OCI-LY7 (cell line): ENCODE measurements at regions not wholly inside any gene's neighbourhood (a gene's known extent, or its start where the extent isn't known, plus 50 kb on each side); places are given as distances from the start of the nearest gene placed in this dataset.

Source experiments
- BruUV-seq: library from RNA; stranded (reverse); fragments of 400-500 nt; replicated peaks from 2 replicates; lab custom pipeline; 2021; lab: Mats Ljungman, UMichigan
- CTCF ChIA-PET: fragments of 300-600 bp; sonication (Branson Sonifier 250); formaldehyde crosslinking; loops from one replicate; lab custom pipeline; 2022; ENCODE audit warnings: antibody characterized with exemption; ENCODE audit not compliant: unreplicated experiment; lab: Charles Lee
- POLR2A ChIA-PET: fragments of 300-600 bp; sonication (Branson Sonifier 250); formaldehyde crosslinking; loops from one replicate; lab custom pipeline; 2022; ENCODE audit warnings: antibody characterized with exemption; lab: Charles Lee
- DNase-seq: peaks from one replicate; pipeline ENCODE4 v3.0.0-alpha.2; 2015; ENCODE audit warnings: low spot score
- H2AFZ ChIP-seq: fragments of 200-600 bp; sonication (generic), shearing (Covaris generic); 2 replicates; pipeline ENCODE4 v1.6.1; 2014; ENCODE audit warnings: mild to moderate bottlenecking, antibody characterized with exemption, low read length, moderate library complexity
- H3K27ac ChIP-seq: fragments of 200-600 bp; sonication (generic); 2 replicates; pipeline ENCODE4 v1.5.1; 2014; ENCODE audit warnings: mixed run types, low read depth, mild to moderate bottlenecking, moderate library complexity, low read length, inconsistent platforms; ENCODE audit not compliant: poor library complexity, severe bottlenecking
- H3K36me3 ChIP-seq: fragments of 200-600 bp; sonication (generic); 2 replicates; pipeline ENCODE4 v1.6.1; 2014; ENCODE audit warnings: mild to moderate bottlenecking, antibody characterized with exemption, low read length, moderate library complexity, mixed read lengths; ENCODE audit not compliant: insufficient read depth
- H3K4me1 ChIP-seq: fragments of 200-600 bp; sonication (generic); 2 replicates; pipeline ENCODE4 v1.5.1; 2014; ENCODE audit warnings: mild to moderate bottlenecking, low read length; ENCODE audit not compliant: insufficient read depth, poor library complexity, severe bottlenecking
- H3K4me2 ChIP-seq: fragments of 200-600 bp; sonication (generic); 2 replicates; pipeline ENCODE4 v1.6.1; 2014; ENCODE audit warnings: mild to moderate bottlenecking, low read length
- H3K4me3 ChIP-seq: fragments of 200-600 bp; sonication (generic); 2 replicates; pipeline ENCODE4 v1.5.1; 2014; ENCODE audit warnings: mild to moderate bottlenecking, low read depth, low read length; ENCODE audit not compliant: poor library complexity, severe bottlenecking
- H3K79me2 ChIP-seq: fragments of 200-600 bp; sonication (generic); 2 replicates; pipeline ENCODE4 v1.6.1; 2016; ENCODE audit warnings: low read depth, mild to moderate bottlenecking, low read length, moderate library complexity, mixed read lengths; ENCODE audit not compliant: insufficient read depth
- H3K9me2 ChIP-seq: fragments of 200-600 bp; sonication (generic); 2 replicates; pipeline ENCODE4 v1.6.1; 2016; ENCODE audit warnings: mild to moderate bottlenecking, low read length, mixed read lengths; ENCODE audit not compliant: insufficient read depth
- H3K9me3 ChIP-seq: fragments of 200-600 bp; sonication (generic); 2 replicates; pipeline ENCODE4 v1.6.1; 2014; ENCODE audit warnings: mild to moderate bottlenecking, mixed run types, low read length, mixed read lengths
- H4K20me1 ChIP-seq: fragments of 200-600 bp; sonication (generic); 2 replicates; pipeline ENCODE4 v1.6.1; 2014; ENCODE audit warnings: mild to moderate bottlenecking, antibody characterized with exemption, low read length, moderate library complexity, mixed read lengths; ENCODE audit not compliant: insufficient read depth
- CTCF ChIP-seq: fragments of 200-600 bp; sonication (generic); conservative IDR thresholded peaks from 2 replicates; pipeline ENCODE4 v1.5.1; 2014; ENCODE audit warnings: mild to moderate bottlenecking, antibody characterized with exemption, low read length, moderate library complexity, mixed read lengths
- EZH2phosphoT487 ChIP-seq: fragments of 200-600 bp; sonication (generic); IDR thresholded peaks from 2 replicates; pipeline ENCODE4 v1.6.1; 2018; ENCODE audit warnings: low read depth, borderline replicate concordance, mild to moderate bottlenecking, mixed run types, antibody characterized with exemption, low read length, moderate library complexity, mixed read lengths
- intact Hi-C: fragments of 100-400 bp; cut with micrococcal nuclease; formaldehyde crosslinking; loops from one replicate; pipeline ENCODE4 v1.10.0; 2022; ENCODE audit not compliant: unreplicated experiment

DNA sequence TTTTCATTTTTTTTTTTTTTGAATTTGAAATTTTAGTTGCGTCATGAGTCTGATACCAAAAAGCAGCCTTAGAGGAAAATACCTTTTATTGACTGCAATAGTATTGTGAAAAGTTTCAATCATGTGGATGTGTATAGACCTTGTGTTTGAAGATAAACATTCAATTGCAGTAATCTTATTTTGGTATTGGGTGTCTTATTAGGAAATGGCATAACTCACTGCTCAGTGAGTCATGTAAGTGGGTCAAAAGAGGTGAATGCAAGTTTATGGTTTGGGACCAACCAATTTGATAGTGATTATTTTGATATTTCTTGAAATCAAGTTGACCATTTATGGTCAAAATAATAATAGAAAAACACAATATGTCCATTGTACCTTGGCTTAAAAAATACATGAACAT lies 627.8 kb upstream of the SLIT2 start:
- Histone ChIP-seq H3K36me3 (no peaks in the 10 kb centered on the region), H2AFZ (no peak overlapping the region), H3K27ac (no peak overlapping the region), H3K4me3 (no peak overlapping the region), H3K4me1 (no peaks in the 10 kb centered on the region), H3K79me2 (no peaks in the 10 kb centered on the region), H3K4me2 (no peak overlapping the region), H4K20me1 (no peaks in the 10 kb centered on the region), H3K9me3 (no peaks in the 10 kb centered on the region), H3K9me2 (no peaks in the 10 kb centered on the region)
- BruUV-seq: no TSS peak
- DNase-seq: no peak
- ChIA-PET CTCF (no interaction called here), POLR2A (no interaction called here)
- intact Hi-C loops: no loop called here
- TF ChIP-seq CTCF (no peak), EZH2phosphoT487 (no peak)

DNA sequence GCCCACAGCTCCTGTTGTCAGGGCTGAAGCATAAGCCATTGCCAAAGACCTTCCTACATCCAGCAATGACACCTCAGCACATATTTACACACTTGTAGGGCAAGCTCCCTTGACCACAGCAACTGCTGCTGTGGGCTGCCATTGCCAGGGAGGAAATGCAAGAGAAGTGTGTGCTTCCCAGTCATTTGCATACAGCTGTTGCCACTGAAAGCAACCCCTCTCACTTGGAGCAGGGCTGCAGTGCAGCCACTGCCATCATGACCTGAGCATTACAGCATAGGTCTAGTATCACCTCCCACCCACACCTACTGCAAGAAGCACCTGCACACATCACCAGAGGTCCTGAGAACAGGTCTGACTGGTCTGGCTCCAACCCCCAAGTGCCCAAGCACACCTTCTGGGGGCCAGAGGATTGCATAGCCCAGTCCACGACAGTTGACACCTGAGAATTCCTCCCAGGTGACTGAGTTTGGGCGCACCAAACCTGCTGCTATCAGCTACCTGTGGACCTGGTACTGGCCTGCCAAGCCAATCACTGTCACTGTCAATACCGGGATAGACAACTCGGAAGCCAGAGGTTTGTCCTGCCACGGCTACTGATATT lies 636.5 kb upstream of the SLIT2 start:
- no peaks in the 10 kb centered on the region for H3K36me3 ChIP-seq
- no TSS peak for BruUV-seq
- no peak for DNase-seq
- no peak overlapping the region for H3K4me3 ChIP-seq
- no peaks in the 10 kb centered on the region for H3K9me3 ChIP-seq
- no peaks in the 10 kb centered on the region for H4K20me1 ChIP-seq
- no peak for TF ChIP-seq EZH2phosphoT487
- no peak for TF ChIP-seq CTCF
- no peaks in the 10 kb centered on the region for H3K4me1 ChIP-seq
- intact Hi-C loops: no loop called here
- H2AFZ ChIP-seq: no peak overlapping the region
- H3K79me2 ChIP-seq: no peaks in the 10 kb centered on the region
- ChIA-PET POLR2A (interaction anchor here (0.8 kb wide), 1 partner anchor 108 kb away, joined by 3 read pairs; no protein-coding TSS in a partner anchor), CTCF (no interaction called here)
- H3K4me2 ChIP-seq: no peak overlapping the region
- H3K27ac ChIP-seq: no peak overlapping the region
- no peaks in the 10 kb centered on the region for H3K9me2 ChIP-seq

DNA sequence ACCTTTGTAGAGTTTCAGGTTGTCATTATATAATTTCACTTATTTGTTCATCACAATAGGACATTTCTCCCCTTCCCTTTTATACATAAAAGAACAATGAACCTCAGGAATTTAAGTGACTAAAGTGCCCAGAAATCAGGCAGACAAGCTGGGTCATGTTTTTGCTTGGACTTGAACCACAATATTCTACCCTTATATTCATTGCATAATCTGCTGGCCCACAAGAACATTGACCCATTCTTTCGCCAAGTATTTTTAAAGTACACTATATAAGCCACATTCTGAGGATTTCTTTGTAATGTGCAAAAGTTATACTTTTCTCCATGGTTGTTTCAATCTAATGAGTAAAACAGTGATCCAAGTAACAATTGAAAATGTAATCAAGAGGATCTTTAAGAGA lies 637.5 kb upstream of the SLIT2 start:
- Histone ChIP-seq H3K9me3 (no peaks in the 10 kb centered on the region), H3K4me1 (no peaks in the 10 kb centered on the region), H3K4me2 (no peak overlapping the region), H2AFZ (no peak overlapping the region), H3K36me3 (no peaks in the 10 kb centered on the region), H3K4me3 (no peak overlapping the region), H4K20me1 (no peaks in the 10 kb centered on the region), H3K9me2 (no peaks in the 10 kb centered on the region), H3K27ac (no peak overlapping the region), H3K79me2 (no peaks in the 10 kb centered on the region)
- intact Hi-C loops: no loop called here
- ChIA-PET CTCF (no interaction called here), POLR2A (interaction anchor here (0.6 kb wide), 1 partner anchor 843 kb away, joined by 4 read pairs; no protein-coding TSS in a partner anchor)
- no peak for DNase-seq
- no TSS peak for BruUV-seq
- TF ChIP-seq CTCF: no peak
- no peak for TF ChIP-seq EZH2phosphoT487
